Sigmoid colon (tissue), 6 donors: ENCODE measurements at regions not wholly inside any gene's neighbourhood (a gene's known extent, or its start where the extent isn't known, plus 50 kb on each side); places are given as distances from the start of the nearest gene placed in this dataset.

Source experiments
- DNase-seq: peaks from one replicate; pipeline ENCODE4 v3.0.0-alpha.2; 2019
- H3K27ac ChIP-seq, 4 donors: fragments of 200-600 bp; sonication (generic); one replicate each; pipeline ENCODE4 v1.5.1; 2016 to 2019; ENCODE audit warnings: mild to moderate bottlenecking in 1 of 4
- H3K27me3 ChIP-seq, 3 donors: fragments of 200-600 bp; sonication (generic); one replicate each; pipeline ENCODE4 v1.5.1; 2019; ENCODE audit warnings: mild to moderate bottlenecking in 1 of 3
- H3K36me3 ChIP-seq, 4 donors: fragments of 200-600 bp; sonication (generic); one replicate each; pipeline ENCODE4 v1.5.1; 2016 to 2019
- H3K4me1 ChIP-seq, 4 donors: fragments of 200-600 bp; sonication (generic); one replicate each; pipeline ENCODE4 v1.5.1; 2017 to 2019
- H3K4me3 ChIP-seq, 4 donors: fragments of 200-600 bp; sonication (generic); one replicate each; pipeline ENCODE4 v1.5.1; 2017 to 2019; ENCODE audit warnings: mild to moderate bottlenecking in 2 of 4, moderate library complexity in 1 of 4
- H3K9me3 ChIP-seq, 4 donors: fragments of 200-600 bp in 3 of 4; sonication (generic) in 3 of 4; one replicate each; pipeline versions ENCODE4 v1.5.1 to v1.6.1; 2013 to 2019
- EP300 ChIP-seq, 4 donors: sonication (generic); formaldehyde crosslinking; IDR thresholded peaks; one replicate each; pipeline ENCODE4 v1.6.1; 2017; ENCODE audit warnings: antibody characterized with exemption in 4 of 4
- POLR2A ChIP-seq, 2 donors: fragments of 450-650 bp; IDR thresholded peaks; one replicate each; pipeline ENCODE4 v1.6.1; 2016; ENCODE audit warnings: antibody characterized with exemption in 2 of 2, mild to moderate bottlenecking in 2 of 2, moderate library complexity in 2 of 2
- POLR2AphosphoS5 ChIP-seq, 4 donors: sonication (generic); formaldehyde crosslinking; IDR thresholded peaks; one replicate each; pipeline ENCODE4 v1.6.1; 2017; ENCODE audit warnings: antibody characterized with exemption in 4 of 4
- WGBS, 2 donors: extraction: QIAGEN DNeasy Blood & Tissue Kit; methylation state at CpG; one replicate each; pipeline ENCODE4 v1.1.7; 2013; 5-methylcytosine and 5-hydroxymethylcytosine counted together
- intact Hi-C: fragments of 100-400 bp; cut with DNase I; formaldehyde crosslinking; loops from one replicate; pipeline ENCODE4 v1.15.1; 2023
- TF ChIP-seq, protein P1 (sequence below), 4 experiments: fragments of 450-650 bp in 3 of 4; fragments of 200-600 bp in 1 of 4; IDR thresholded peaks; one replicate each; pipeline ENCODE4 v1.5.1; 2016 to 2019; ENCODE audit warnings: antibody characterized with exemption in 4 of 4, mild to moderate bottlenecking in 3 of 4, moderate library complexity in 2 of 4
- donor health status: healthy with polysubstance abuse.
- donor health status: healthy.

DNA sequence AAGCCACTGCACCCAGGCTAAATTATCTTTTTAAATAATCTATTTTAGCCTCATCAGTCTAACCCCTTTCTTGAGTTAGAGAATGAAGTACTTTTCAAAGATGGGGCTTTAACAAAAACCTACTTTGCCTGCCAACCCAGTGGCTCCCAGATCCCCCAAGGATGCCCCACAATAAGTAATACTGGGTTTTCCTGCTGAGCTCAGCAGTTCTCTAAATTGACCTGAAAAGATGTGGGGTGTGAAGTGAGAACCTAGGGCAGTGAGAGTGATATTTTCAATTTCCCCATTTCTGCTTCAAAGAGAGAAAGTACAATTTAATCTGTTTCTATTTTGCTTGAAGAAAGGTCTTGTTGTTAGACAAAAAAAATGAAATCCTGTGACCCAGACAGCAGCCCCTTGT is 318.5 kb upstream of the UMPS start:
- intact Hi-C loops, result no loop called here
- no peak overlapping the region for H3K4me3 ChIP-seq
- no peak overlapping the region for H3K27ac ChIP-seq
- H3K4me1 ChIP-seq, result peaks cover 0 to 8% (median 0%) of the 10 kb centered on the region in 4 donors
- no peaks in the 10 kb centered on the region for H3K9me3 ChIP-seq
- TF ChIP-seq, protein P1, sequence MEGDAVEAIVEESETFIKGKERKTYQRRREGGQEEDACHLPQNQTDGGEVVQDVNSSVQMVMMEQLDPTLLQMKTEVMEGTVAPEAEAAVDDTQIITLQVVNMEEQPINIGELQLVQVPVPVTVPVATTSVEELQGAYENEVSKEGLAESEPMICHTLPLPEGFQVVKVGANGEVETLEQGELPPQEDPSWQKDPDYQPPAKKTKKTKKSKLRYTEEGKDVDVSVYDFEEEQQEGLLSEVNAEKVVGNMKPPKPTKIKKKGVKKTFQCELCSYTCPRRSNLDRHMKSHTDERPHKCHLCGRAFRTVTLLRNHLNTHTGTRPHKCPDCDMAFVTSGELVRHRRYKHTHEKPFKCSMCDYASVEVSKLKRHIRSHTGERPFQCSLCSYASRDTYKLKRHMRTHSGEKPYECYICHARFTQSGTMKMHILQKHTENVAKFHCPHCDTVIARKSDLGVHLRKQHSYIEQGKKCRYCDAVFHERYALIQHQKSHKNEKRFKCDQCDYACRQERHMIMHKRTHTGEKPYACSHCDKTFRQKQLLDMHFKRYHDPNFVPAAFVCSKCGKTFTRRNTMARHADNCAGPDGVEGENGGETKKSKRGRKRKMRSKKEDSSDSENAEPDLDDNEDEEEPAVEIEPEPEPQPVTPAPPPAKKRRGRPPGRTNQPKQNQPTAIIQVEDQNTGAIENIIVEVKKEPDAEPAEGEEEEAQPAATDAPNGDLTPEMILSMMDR (IDR thresholded peaks at IDR 0.05), result no peak
- TF ChIP-seq EP300 (IDR thresholded peaks at IDR 0.05) (no peak), POLR2AphosphoS5 (IDR thresholded peaks at IDR 0.05) (no peak), POLR2A (IDR thresholded peaks at IDR 0.05) (no peak)
- H3K27me3 ChIP-seq, result no peaks in the 10 kb centered on the region
- no peaks in the 10 kb centered on the region for H3K36me3 ChIP-seq
- DNase-seq, result no peak

DNA sequence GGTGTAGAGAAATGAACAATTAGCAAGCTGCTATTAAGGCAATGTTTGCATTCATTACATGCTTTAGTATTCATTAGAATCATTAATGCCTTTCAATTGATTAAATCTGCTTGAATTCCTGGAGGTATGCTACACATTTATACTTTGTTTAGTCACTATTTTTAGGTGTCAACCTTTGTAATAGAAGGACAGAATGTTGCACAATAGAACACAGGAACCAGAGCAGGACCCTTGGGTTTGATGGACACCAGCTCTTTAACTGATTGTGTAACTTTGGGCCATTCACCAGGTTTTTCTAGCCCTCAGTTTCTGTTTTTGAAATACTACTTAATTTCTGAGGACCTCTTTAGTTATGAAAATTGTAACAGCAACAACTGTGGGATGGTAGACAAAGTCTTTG is 317.6 kb upstream of the UMPS start:
- no peak overlapping the region for H3K27ac ChIP-seq
- intact Hi-C loops, result no loop called here
- DNase-seq, result no peak
- TF ChIP-seq POLR2AphosphoS5 (IDR thresholded peaks at IDR 0.05) (no peak), POLR2A (IDR thresholded peaks at IDR 0.05) (no peak), EP300 (IDR thresholded peaks at IDR 0.05) (no peak)
- TF ChIP-seq, protein P1 (IDR thresholded peaks at IDR 0.05), result no peak
- no peaks in the 10 kb centered on the region for H3K36me3 ChIP-seq
- H3K9me3 ChIP-seq, result no peaks in the 10 kb centered on the region
- no peaks in the 10 kb centered on the region for H3K27me3 ChIP-seq
- no peak overlapping the region for H3K4me3 ChIP-seq
- peaks cover 0 to 9% (median 0%) of the 10 kb centered on the region in 4 donors for H3K4me1 ChIP-seq

DNA sequence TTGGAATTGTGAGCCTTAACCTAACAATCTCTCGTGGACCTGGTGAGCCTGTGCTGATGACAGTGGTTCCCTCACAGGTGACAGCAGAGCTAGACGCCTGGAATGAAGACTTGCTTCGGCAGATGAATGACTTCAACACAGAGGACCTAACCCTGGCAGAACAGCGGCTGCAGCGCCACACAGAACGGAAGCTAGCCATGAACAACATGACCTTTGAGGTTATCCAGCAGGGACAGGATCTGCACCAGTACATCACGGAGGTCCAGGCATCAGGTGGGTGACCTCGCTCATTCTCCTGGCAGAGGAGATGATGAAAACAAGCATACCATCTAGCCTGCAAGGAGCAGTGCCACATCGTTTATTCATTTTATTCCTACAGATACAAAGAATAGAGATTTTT is 316.9 kb upstream of the UMPS start:
- H3K4me3 ChIP-seq, result no peak overlapping the region
- no peaks in the 10 kb centered on the region for H3K27me3 ChIP-seq
- TF ChIP-seq, protein P1 (IDR thresholded peaks at IDR 0.05), result no peak
- TF ChIP-seq EP300 (IDR thresholded peaks at IDR 0.05), result no peak
- TF ChIP-seq POLR2A (IDR thresholded peaks at IDR 0.05), result no peak
- no peak for TF ChIP-seq POLR2AphosphoS5 (IDR thresholded peaks at IDR 0.05)
- H3K27ac ChIP-seq, result no peak overlapping the region
- peaks cover 0 to 9% (median 0%) of the 10 kb centered on the region in 4 donors for H3K4me1 ChIP-seq
- 92 to 94% methylated on average over 9 of the region's 9 CpGs for WGBS, 2 donors
- no peaks in the 10 kb centered on the region for H3K9me3 ChIP-seq
- no peak for DNase-seq
- no peaks in the 10 kb centered on the region for H3K36me3 ChIP-seq
- intact Hi-C loops, result no loop called here

DNA sequence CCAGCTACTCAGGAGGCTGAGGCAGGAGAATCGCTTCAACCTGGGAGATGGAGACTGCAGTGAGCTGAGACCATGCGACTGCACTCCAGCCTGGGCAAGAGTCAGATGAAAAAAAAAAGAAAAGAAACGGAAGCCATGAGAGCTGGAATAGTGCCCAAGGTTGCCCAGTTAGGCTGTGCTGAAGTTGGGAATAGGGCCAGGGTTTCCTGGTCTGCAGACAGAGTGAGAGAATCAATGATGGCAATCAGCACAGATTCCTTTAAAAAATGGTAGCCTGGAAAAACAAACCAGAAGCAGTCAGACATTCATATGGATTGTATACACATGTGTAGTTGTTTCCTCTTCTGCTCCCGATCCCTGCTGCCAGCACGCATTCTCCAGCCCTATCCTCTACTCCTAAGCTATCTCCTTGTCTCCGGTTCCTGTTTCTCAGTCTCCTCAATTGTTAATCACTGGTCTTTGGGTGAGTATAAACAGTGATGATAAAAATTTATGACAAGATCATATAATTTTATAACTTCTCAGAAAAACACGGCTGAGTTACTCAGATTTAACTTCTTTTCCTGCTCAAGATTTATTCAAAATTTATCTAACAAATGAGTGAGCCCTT is 316.2 kb upstream of the UMPS start:
- no peak for TF ChIP-seq EP300 (IDR thresholded peaks at IDR 0.05)
- TF ChIP-seq, protein P1 (IDR thresholded peaks at IDR 0.05), result no peak
- TF ChIP-seq POLR2AphosphoS5 (IDR thresholded peaks at IDR 0.05), result no peak
- TF ChIP-seq POLR2A (IDR thresholded peaks at IDR 0.05), result no peak
- Histone ChIP-seq H3K27me3 (no peaks in the 10 kb centered on the region), H3K27ac (no peak overlapping the region), H3K36me3 (no peaks in the 10 kb centered on the region), H3K4me3 (no peak overlapping the region), H3K4me1 (peaks cover 0 to 9% (median 0%) of the 10 kb centered on the region in 4 donors), H3K9me3 (no peaks in the 10 kb centered on the region)
- 17 to 66% methylated on average over 7 of the region's 7 CpGs for WGBS, 2 donors
- intact Hi-C loops, result no loop called here
- DNase-seq, result no peak

DNA sequence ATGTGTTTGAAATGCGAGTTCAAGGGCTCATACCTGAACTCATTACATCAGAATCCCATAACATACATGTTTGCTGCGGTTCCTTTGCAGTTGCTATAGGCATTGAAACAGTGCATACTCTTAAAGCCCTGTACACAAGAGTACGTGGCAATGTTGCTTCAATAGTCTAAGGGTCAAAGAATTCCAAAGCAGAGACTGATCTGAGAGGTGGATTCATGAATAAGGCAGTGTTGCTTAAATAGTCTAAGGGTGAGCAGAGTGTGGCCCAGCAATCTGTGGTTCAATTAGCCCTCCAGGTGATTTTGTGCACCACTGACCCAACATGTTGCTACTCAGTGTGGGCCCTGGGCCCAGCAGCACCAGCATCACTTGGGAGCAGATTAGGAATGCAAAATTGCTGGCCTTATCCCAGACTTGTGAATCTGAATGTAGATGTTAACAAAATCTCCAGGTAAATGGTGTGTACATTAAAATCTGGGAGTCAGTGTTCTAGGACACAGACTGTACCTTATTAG is 314.7 kb upstream of the UMPS start:
- Histone ChIP-seq H3K4me1 (peaks cover 0 to 9% (median 0%) of the 10 kb centered on the region in 4 donors), H3K4me3 (no peak overlapping the region), H3K27me3 (no peaks in the 10 kb centered on the region), H3K27ac (no peak overlapping the region), H3K36me3 (no peaks in the 10 kb centered on the region), H3K9me3 (no peaks in the 10 kb centered on the region)
- DNase-seq, result no peak
- TF ChIP-seq, protein P1 (IDR thresholded peaks at IDR 0.05), result no peak
- TF ChIP-seq POLR2A (IDR thresholded peaks at IDR 0.05), result no peak
- no peak for TF ChIP-seq POLR2AphosphoS5 (IDR thresholded peaks at IDR 0.05)
- intact Hi-C loops, result no loop called here
- 90% methylated on average over 3 of the region's 3 CpGs for WGBS, 2 donors
